ENCODE measurements at regions not wholly inside any gene's neighbourhood (a gene's known extent, or its start where the extent isn't known, plus 50 kb on each side); places are given as distances from the start of the nearest gene placed in this dataset.

DNA sequence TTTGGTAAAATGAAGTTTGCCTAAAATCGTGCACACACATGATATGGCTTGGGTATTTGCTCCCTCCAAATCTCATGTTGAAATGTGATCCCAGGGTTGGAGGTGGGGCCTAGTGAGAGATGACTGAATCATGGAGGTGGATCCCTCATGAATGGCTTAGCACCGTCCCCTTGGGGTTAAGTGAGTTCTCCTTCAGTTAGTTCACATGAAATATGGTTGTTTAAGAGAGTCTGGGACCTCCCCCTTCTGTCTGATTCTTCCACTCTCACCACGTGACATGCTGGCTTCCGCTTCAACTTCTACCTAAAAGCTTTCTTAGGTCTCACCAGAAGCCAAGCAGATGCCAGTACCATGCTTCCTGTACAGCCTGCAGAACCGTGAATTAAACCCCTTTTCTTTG is 58.4 kb downstream of the SIPA1L2 start:
- H4K20me1 ChIP-seq (ENCODE audit: insufficient read depth, low read length) = no peaks in the 10 kb centered on the region
- no peak overlapping the region for H3K4ac ChIP-seq (ENCODE audit: low read depth, low read length)
- H3K56ac ChIP-seq (ENCODE audit: extremely low read depth, insufficient read depth, low read length) = no peak overlapping the region
- H3K14ac ChIP-seq (replicated peaks; ENCODE audit: low read depth, low read length) = no peak overlapping the region
- H2AFZ ChIP-seq (replicated peaks; ENCODE audit: low read length, poor library complexity) = peak overlapping the region; percentile 16
- DNase-seq (peak; percentile 35), ATAC-seq (ENCODE audit: low read depth) (no peak)
- peaks cover 4% of the 10 kb centered on the region for H3K4me1 ChIP-seq (ENCODE audit: control insufficient read depth, insufficient read depth, low read length)
- no peak overlapping the region; the same call in 1 of the 2 replicates for H4K91ac ChIP-seq (ENCODE audit: insufficient read depth, low read depth, low read length)
- H4K5ac ChIP-seq (ENCODE audit: low read depth, low read length) = no peak overlapping the region
- 100% methylated on average over 1 of the region's 5 CpGs; no CpG with 5 or more reads in 1 of the 2 experiments for WGBS, 2 experiments (ENCODE audit: extremely low coverage in 2 of 2, insufficient read length in 1 of 2)
- no peak overlapping the region for H3K27ac ChIP-seq (ENCODE audit: insufficient read depth, low read length)
- H2BK5ac ChIP-seq (ENCODE audit: low read depth, low read length, poor library complexity, severe bottlenecking) = no peak overlapping the region
- no peak overlapping the region for H3K4me2 ChIP-seq (ENCODE audit: low read depth, low read length)
- dilution Hi-C loops (cut with HindIII; ENCODE audit: low sequenced_read_pairs, unreplicated experiment) (no loop called here), intact Hi-C loops (cut with micrococcal nuclease) (no loop called here), in situ Hi-C loops (cut with MboI; ENCODE audit: low sequenced_read_pairs) (no loop called here)
- H2AK5ac ChIP-seq (ENCODE audit: low read depth, low read length) = peak overlapping the region; percentile 2; the same call in 1 of the 2 replicates
- no peak overlapping the region for H3K23ac ChIP-seq (ENCODE audit: low read depth, low read length)
- ChIA-PET CTCF (no interaction called here), POLR2A (ENCODE audit: unreplicated experiment) (no interaction called here)
- no peak overlapping the region for H3K9ac ChIP-seq (ENCODE audit: low read depth, low read length)
- no peak overlapping the region for H3K18ac ChIP-seq (ENCODE audit: low read depth, low read length)
- no peak overlapping the region for H2AK9ac ChIP-seq (replicated peaks; ENCODE audit: low read depth, low read length, poor library complexity)
- no peak overlapping the region for H3K4me3 ChIP-seq (ENCODE audit: insufficient read depth, low read depth, low read length)
- no TSS peak for BruUV-seq (replicated peaks)
- no peak overlapping the region for H4K8ac ChIP-seq (ENCODE audit: low read depth in 2 of 2, low read length in 2 of 2)
- no peak overlapping the region for H2BK120ac ChIP-seq (ENCODE audit: low read depth, low read length)
- H2BK15ac ChIP-seq (ENCODE audit: low read depth, low read length) = no peak overlapping the region
- H3K9me3 ChIP-seq (ENCODE audit: control insufficient read depth, insufficient read depth, low read length) = no peaks in the 10 kb centered on the region
- H2BK20ac ChIP-seq (ENCODE audit: low read depth, low read length) = no peak overlapping the region
- no peaks in the 10 kb centered on the region for H3K27me3 ChIP-seq (ENCODE audit: control insufficient read depth, insufficient read depth, low read length)
- TF ChIP-seq MXI1 (IDR thresholded peaks at IDR 0.05; ENCODE audit: borderline replicate concordance, low read depth, low read length) (no peak), RFX5 (IDR thresholded peaks at IDR 0.05; ENCODE audit: low read depth, low read length) (no peak), MAFK (IDR thresholded peaks at IDR 0.05; ENCODE audit: low read depth, low read length) (no peak), MAZ (IDR thresholded peaks at IDR 0.05; ENCODE audit: borderline replicate concordance, low read depth, low read length) (no peak), RAD21 (IDR thresholded peaks at IDR 0.05; ENCODE audit: low read length) (no peak), RCOR1 (IDR thresholded peaks at IDR 0.05; ENCODE audit: insufficient replicate concordance, low read length) (no peak), BHLHE40 (IDR thresholded peaks at IDR 0.05; ENCODE audit: low read depth, low read length) (no peak), NFE2L2 (IDR thresholded peaks at IDR 0.05; ENCODE audit: low read depth, low read length) (no peak), SMC3 (IDR thresholded peaks at IDR 0.05; ENCODE audit: low read depth, low read length) (no peak), CEBPB (IDR thresholded peaks at IDR 0.05; ENCODE audit: low read depth, low read length) (no peak), POLR2A (IDR thresholded peaks at IDR 0.05; ENCODE audit: low read depth, low read length) (no peak), FOS (IDR thresholded peaks at IDR 0.05; ENCODE audit: low read depth, low read length) (no peak), CHD1 (IDR thresholded peaks at IDR 0.05; ENCODE audit: low read depth, low read length) (no peak), USF2 (IDR thresholded peaks at IDR 0.05; ENCODE audit: low read depth, low read length) (no peak)
- TF ChIP-seq, protein P1, sequence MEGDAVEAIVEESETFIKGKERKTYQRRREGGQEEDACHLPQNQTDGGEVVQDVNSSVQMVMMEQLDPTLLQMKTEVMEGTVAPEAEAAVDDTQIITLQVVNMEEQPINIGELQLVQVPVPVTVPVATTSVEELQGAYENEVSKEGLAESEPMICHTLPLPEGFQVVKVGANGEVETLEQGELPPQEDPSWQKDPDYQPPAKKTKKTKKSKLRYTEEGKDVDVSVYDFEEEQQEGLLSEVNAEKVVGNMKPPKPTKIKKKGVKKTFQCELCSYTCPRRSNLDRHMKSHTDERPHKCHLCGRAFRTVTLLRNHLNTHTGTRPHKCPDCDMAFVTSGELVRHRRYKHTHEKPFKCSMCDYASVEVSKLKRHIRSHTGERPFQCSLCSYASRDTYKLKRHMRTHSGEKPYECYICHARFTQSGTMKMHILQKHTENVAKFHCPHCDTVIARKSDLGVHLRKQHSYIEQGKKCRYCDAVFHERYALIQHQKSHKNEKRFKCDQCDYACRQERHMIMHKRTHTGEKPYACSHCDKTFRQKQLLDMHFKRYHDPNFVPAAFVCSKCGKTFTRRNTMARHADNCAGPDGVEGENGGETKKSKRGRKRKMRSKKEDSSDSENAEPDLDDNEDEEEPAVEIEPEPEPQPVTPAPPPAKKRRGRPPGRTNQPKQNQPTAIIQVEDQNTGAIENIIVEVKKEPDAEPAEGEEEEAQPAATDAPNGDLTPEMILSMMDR (conservative IDR thresholded peaks at IDR 0.05; ENCODE audit: low read depth, low read length) = no peak
- TF ChIP-seq, protein P2, sequence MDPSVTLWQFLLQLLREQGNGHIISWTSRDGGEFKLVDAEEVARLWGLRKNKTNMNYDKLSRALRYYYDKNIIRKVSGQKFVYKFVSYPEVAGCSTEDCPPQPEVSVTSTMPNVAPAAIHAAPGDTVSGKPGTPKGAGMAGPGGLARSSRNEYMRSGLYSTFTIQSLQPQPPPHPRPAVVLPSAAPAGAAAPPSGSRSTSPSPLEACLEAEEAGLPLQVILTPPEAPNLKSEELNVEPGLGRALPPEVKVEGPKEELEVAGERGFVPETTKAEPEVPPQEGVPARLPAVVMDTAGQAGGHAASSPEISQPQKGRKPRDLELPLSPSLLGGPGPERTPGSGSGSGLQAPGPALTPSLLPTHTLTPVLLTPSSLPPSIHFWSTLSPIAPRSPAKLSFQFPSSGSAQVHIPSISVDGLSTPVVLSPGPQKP (IDR thresholded peaks at IDR 0.05; ENCODE audit: borderline replicate concordance, low read depth, low read length) = no peak
- peaks cover 3% of the 10 kb centered on the region; the same call in 1 of the 2 replicates for H3K9me1 ChIP-seq (ENCODE audit: insufficient read depth, low read length)
- H3K79me1 ChIP-seq (ENCODE audit: low read depth in 1 of 2, low read length in 2 of 2) = peaks cover 0 to 30% of the 10 kb centered on the region in 2 experiments; a peak in 1 of 4 replicates
- H3K36me3 ChIP-seq (ENCODE audit: control insufficient read depth, insufficient read depth, low read length) = peaks cover 1% of the 10 kb centered on the region; the same call in 1 of the 2 replicates

Measured in IMR-90 (cell line).